ENCODE measurements at regions not wholly inside any gene's neighbourhood (a gene's known extent, or its start where the extent isn't known, plus 50 kb on each side); places are given as distances from the start of the nearest gene placed in this dataset.

- H3K27ac ChIP-seq (ENCODE audit: low read depth, low read length), result no peak overlapping the region
- POLR2A ChIA-PET (ENCODE audit: partially characterized antibody), result no interaction called here
- no peaks in the 10 kb centered on the region for H3K27me3 ChIP-seq (replicated peaks in 1 of 4; ENCODE audit: control insufficient read depth in 3 of 4, extremely low read depth in 1 of 4, insufficient read depth in 3 of 4, low read length in 3 of 4)
- DNase-seq (ENCODE audit: low read depth in 1 of 2, low spot score in 2 of 2) (no peak), FAIRE-seq (no peak)
- H3K4me2 ChIP-seq (ENCODE audit: insufficient read depth in 1 of 2, low read depth in 2 of 2, low read length in 2 of 2), result no peak overlapping the region
- TF ChIP-seq EP300 (IDR thresholded peaks at IDR 0.05; ENCODE audit: borderline replicate concordance in 1 of 2, low read depth in 2 of 2, low read length in 2 of 2), result no peak
- TF ChIP-seq POLR2A (IDR thresholded peaks at IDR 0.05; ENCODE audit: control extremely low read depth in 1 of 2, low read depth in 2 of 2, low read length in 2 of 2), result no peak
- TF ChIP-seq SRF (IDR thresholded peaks at IDR 0.05; ENCODE audit: low read depth, low read length), result no peak
- TF ChIP-seq RBBP5 (IDR thresholded peaks at IDR 0.05; ENCODE audit: borderline replicate concordance, low read depth, low read length), result no peak
- TF ChIP-seq TAF1 (IDR thresholded peaks at IDR 0.05; ENCODE audit: low read depth, low read length), result no peak
- no peak for TF ChIP-seq GTF2F1 (IDR thresholded peaks at IDR 0.05; ENCODE audit: borderline replicate concordance, low read depth, low read length)
- no peak overlapping the region for H3K9ac ChIP-seq (replicated peaks in 1 of 4; ENCODE audit: extremely low read depth in 1 of 4, low read depth in 3 of 4, low read length in 3 of 4)
- H4K5ac ChIP-seq (ENCODE audit: insufficient read length, low read depth, low read length), result no peak overlapping the region
- no peak overlapping the region for H3K23ac ChIP-seq (ENCODE audit: insufficient read length)
- no peaks in the 10 kb centered on the region for H3K4me1 ChIP-seq (replicated peaks in 1 of 4; ENCODE audit: control insufficient read depth in 3 of 4, insufficient read depth in 4 of 4, low read length in 3 of 4)
- no peak overlapping the region for H2BK12ac ChIP-seq (ENCODE audit: low read depth, low read length)
- H3K79me2 ChIP-seq (ENCODE audit: control insufficient read depth in 1 of 2, insufficient read depth in 2 of 2, low read length in 2 of 2), result no peaks in the 10 kb centered on the region
- CTCF ChIA-PET (ENCODE audit: partially characterized antibody), result no interaction called here
- H3K18ac ChIP-seq (ENCODE audit: extremely low read depth, low read length), result no peak overlapping the region
- no peak overlapping the region for H3K14ac ChIP-seq (ENCODE audit: insufficient read length)
- no peak overlapping the region for H2BK120ac ChIP-seq (replicated peaks; ENCODE audit: low read depth, low read length)
- no peak overlapping the region for H3K4me3 ChIP-seq (ENCODE audit: extremely low read depth in 1 of 4, insufficient read depth in 2 of 4, low read depth in 3 of 4, low read length in 4 of 4)
- H3K23me2 ChIP-seq (ENCODE audit: low read depth, low read length), result no peaks in the 10 kb centered on the region
- no peak overlapping the region for H4K91ac ChIP-seq (replicated peaks; ENCODE audit: insufficient read length, low read length)
- H4K8ac ChIP-seq (ENCODE audit: extremely low read depth, insufficient read depth, low read length), result no peak overlapping the region
- H2AFZ ChIP-seq (ENCODE audit: low read length), result no peak overlapping the region
- 95% methylated on average over 5 of the region's 5 CpGs; no CpG with 5 or more reads in 1 of the 2 experiments for WGBS, 2 experiments (ENCODE audit: extremely low coverage in 1 of 2, insufficient coverage in 1 of 2, insufficient read length in 1 of 2, insufficient replicate concordance in 2 of 2, low coverage in 1 of 2, low lambda C conversion rate in 2 of 2, missing lambda C conversion rate in 1 of 2)
- H3K4ac ChIP-seq (replicated peaks; ENCODE audit: insufficient read length, low read depth, low read length), result no peak overlapping the region
- H2BK5ac ChIP-seq (ENCODE audit: low read depth, low read length), result no peak overlapping the region
- H2AK5ac ChIP-seq (ENCODE audit: low read depth, low read length), result no peak overlapping the region
- no peaks in the 10 kb centered on the region for H3K36me3 ChIP-seq (ENCODE audit: control insufficient read depth in 2 of 4, insufficient read depth in 4 of 4, low read length in 3 of 4)
- no peaks in the 10 kb centered on the region for H3K79me1 ChIP-seq (ENCODE audit: low read depth, low read length)
- no peaks in the 10 kb centered on the region for H3K9me3 ChIP-seq (ENCODE audit: insufficient read depth in 2 of 2, low read depth in 1 of 2, low read length in 1 of 2)
- no peaks in the 10 kb centered on the region for H4K20me1 ChIP-seq (replicated peaks in 1 of 2; ENCODE audit: control insufficient read depth in 1 of 2, insufficient read depth in 2 of 2, low read length in 2 of 2)
- no peak overlapping the region for H3K56ac ChIP-seq (replicated peaks; ENCODE audit: insufficient read length, low read depth, low read length)
- no peak overlapping the region for H2BK15ac ChIP-seq (ENCODE audit: low read length)
- no peak overlapping the region for H2BK20ac ChIP-seq (ENCODE audit: low read length)
These were observed 503.1 kb upstream of the TMEFF2 start for GRCh38 chr2:192697880-192698279.
